Dendritic cell treated with granulocyte-macrophage colony-stimulating factor and Interleukin-4, amounts not matched to agents 40 ng/mL and 50 ng/mL, for 4 days (primary cell): ENCODE measurements at regions not wholly inside any gene's neighbourhood (a gene's known extent, or its start where the extent isn't known, plus 50 kb on each side); places are given as distances from the start of the nearest gene placed in this dataset.
"Not testable (repeated sequence)": the region's sequence is repeated elsewhere in the genome, so short reads cannot be mapped to it uniquely, and the experiment has no call there.

Source experiments
- H3K27ac Mint-ChIP-seq: one replicate; pipeline ENCODE4 v1.8.0; 2022; ENCODE audit warnings: mild to moderate bottlenecking, mixed read lengths
- H3K27me3 Mint-ChIP-seq: one replicate; pipeline ENCODE4 v1.8.0; 2022; ENCODE audit warnings: mild to moderate bottlenecking, mixed read lengths
- H3K36me3 Mint-ChIP-seq: one replicate; pipeline ENCODE4 v1.8.0; 2022; ENCODE audit warnings: low read depth, mixed read lengths
- H3K4me1 Mint-ChIP-seq: one replicate; pipeline ENCODE4 v1.8.0; 2022; ENCODE audit warnings: low read depth, mixed read lengths
- H3K4me3 Mint-ChIP-seq: one replicate; pipeline ENCODE4 v1.8.0; 2022; ENCODE audit warnings: mild to moderate bottlenecking, moderate library complexity, mixed read lengths
- H3K9me3 Mint-ChIP-seq: one replicate; pipeline ENCODE4 v1.8.0; 2022; ENCODE audit warnings: mixed read lengths
- intact Hi-C: fragments of 100-400 bp; cut with micrococcal nuclease; formaldehyde crosslinking; loops from one replicate; pipeline ENCODE4 v1.15.0; 2022

GRCh38 chr3:40756500-40756899, 231.7 kb downstream of the ZNF621 start:
- H3K27ac Mint-ChIP-seq, result peak overlapping the region; percentile 34

GRCh38 chr3:40762771-40763170, 238.0 kb downstream of the ZNF621 start:
- Mint-ChIP-seq H3K4me1 (peaks cover 30% of the 10 kb centered on the region), H3K9me3 (peaks cover 30% of the 10 kb centered on the region), H3K27ac (peak overlapping the region; percentile 69), H3K4me3 (peak overlapping the region; percentile 42)
- intact Hi-C loops, result loop anchor here (5.0 kb wide), 1 partner anchor 355 kb away; no protein-coding TSS in a partner anchor
- not testable (repeated sequence) for H3K27me3 Mint-ChIP-seq, H3K36me3 Mint-ChIP-seq

More at GRCh38 chr3:40756500-40756899, 231.7 kb downstream of the ZNF621 start:
- H3K9me3 Mint-ChIP-seq, result peaks cover 10% of the 10 kb centered on the region
- H3K4me1 Mint-ChIP-seq, result peaks cover 30% of the 10 kb centered on the region
- H3K27me3 Mint-ChIP-seq, result peaks cover 7% of the 10 kb centered on the region
- intact Hi-C loops, result loop anchor here (5.0 to 10.0 kb wide), 2 partner anchors 34 to 448 kb away; no protein-coding TSS in a partner anchor
- H3K4me3 Mint-ChIP-seq, result no peak overlapping the region
- no peaks in the 10 kb centered on the region for H3K36me3 Mint-ChIP-seq

GRCh38 chr3:40763807-40764206, 239.0 kb downstream of the ZNF621 start:
- Mint-ChIP-seq H3K36me3 (no peaks in the 10 kb centered on the region), H3K4me1 (peaks cover 30% of the 10 kb centered on the region), H3K27me3 (no peaks in the 10 kb centered on the region), H3K27ac (no peak overlapping the region), H3K4me3 (no peak overlapping the region), H3K9me3 (peaks cover 30% of the 10 kb centered on the region)
- intact Hi-C loops, result loop anchor here (5.0 kb wide), 1 partner anchor 353 kb away; no protein-coding TSS in a partner anchor

GRCh38 chr3:40764747-40765146, 240.0 kb downstream of the ZNF621 start:
- peak overlapping the region; percentile 1 for H3K27ac Mint-ChIP-seq
- H3K4me1 Mint-ChIP-seq, result peaks cover 36% of the 10 kb centered on the region
- H3K36me3 Mint-ChIP-seq, result no peaks in the 10 kb centered on the region
- no peak overlapping the region for H3K4me3 Mint-ChIP-seq
- intact Hi-C loops, result loop anchor here (5.0 kb wide), 1 partner anchor 353 kb away; no protein-coding TSS in a partner anchor
- peaks cover 30% of the 10 kb centered on the region for H3K9me3 Mint-ChIP-seq
- no peaks in the 10 kb centered on the region for H3K27me3 Mint-ChIP-seq

GRCh38 chr3:40765884-40766283, 241.1 kb downstream of the ZNF621 start:
- intact Hi-C loops, result no loop called here
- Mint-ChIP-seq H3K4me3 (no peak overlapping the region), H3K9me3 (peaks cover 30% of the 10 kb centered on the region), H3K4me1 (peaks cover 43% of the 10 kb centered on the region), H3K27ac (no peak overlapping the region), H3K36me3 (no peaks in the 10 kb centered on the region), H3K27me3 (no peaks in the 10 kb centered on the region)

GRCh38 chr3:40766396-40766795, 241.6 kb downstream of the ZNF621 start:
- intact Hi-C loops, result no loop called here

GRCh38 chr3:40768046-40768445, 243.3 kb downstream of the ZNF621 start:
- Mint-ChIP-seq H3K27ac (no peak overlapping the region), H3K27me3 (no peaks in the 10 kb centered on the region), H3K4me1 (peaks cover 37% of the 10 kb centered on the region), H3K9me3 (peaks cover 16% of the 10 kb centered on the region), H3K36me3 (no peaks in the 10 kb centered on the region), H3K4me3 (no peak overlapping the region)
- intact Hi-C loops, result no loop called here

More at GRCh38 chr3:40766396-40766795, 241.6 kb downstream of the ZNF621 start:
- Mint-ChIP-seq H3K27me3 (no peaks in the 10 kb centered on the region), H3K4me3 (no peak overlapping the region), H3K9me3 (peaks cover 30% of the 10 kb centered on the region), H3K36me3 (no peaks in the 10 kb centered on the region), H3K27ac (no peak overlapping the region), H3K4me1 (peaks cover 45% of the 10 kb centered on the region)

GRCh38 chr3:40768536-40768935, 243.8 kb downstream of the ZNF621 start:
- intact Hi-C loops, result no loop called here
- H3K9me3 Mint-ChIP-seq, result peaks cover 13% of the 10 kb centered on the region
- no peaks in the 10 kb centered on the region for H3K27me3 Mint-ChIP-seq
- H3K4me1 Mint-ChIP-seq, result peaks cover 34% of the 10 kb centered on the region
- no peak overlapping the region for H3K27ac Mint-ChIP-seq
- H3K36me3 Mint-ChIP-seq, result no peaks in the 10 kb centered on the region
- no peak overlapping the region for H3K4me3 Mint-ChIP-seq

- Mint-ChIP-seq H3K4me1 (peaks cover 30% of the 10 kb centered on the region), H3K36me3 (no peaks in the 10 kb centered on the region), H3K4me3 (no peak overlapping the region), H3K27me3 (peaks cover 1% of the 10 kb centered on the region), H3K27ac (peak overlapping the region; percentile 66), H3K9me3 (peaks cover under 1% of the 10 kb centered on the region)
- intact Hi-C loops, result no loop called here
Measured at GRCh38 chr3:40770061-40770460, 245.3 kb downstream of the ZNF621 start.

- no peaks in the 10 kb centered on the region for H3K9me3 Mint-ChIP-seq
- intact Hi-C loops, result no loop called here
- H3K27me3 Mint-ChIP-seq, result peaks cover 1% of the 10 kb centered on the region
- H3K27ac Mint-ChIP-seq, result no peak overlapping the region
- no peak overlapping the region for H3K4me3 Mint-ChIP-seq
- H3K4me1 Mint-ChIP-seq, result peaks cover 30% of the 10 kb centered on the region
- H3K36me3 Mint-ChIP-seq, result no peaks in the 10 kb centered on the region
Measured at GRCh38 chr3:40771112-40771511, 246.4 kb downstream of the ZNF621 start.

- intact Hi-C loops, result no loop called here
- H3K4me1 Mint-ChIP-seq, result peaks cover 9% of the 10 kb centered on the region
- no peak overlapping the region for H3K27ac Mint-ChIP-seq
- H3K4me3 Mint-ChIP-seq, result no peak overlapping the region
- H3K9me3 Mint-ChIP-seq, result no peaks in the 10 kb centered on the region
- no peaks in the 10 kb centered on the region for H3K36me3 Mint-ChIP-seq
- H3K27me3 Mint-ChIP-seq, result peaks cover 1% of the 10 kb centered on the region
Measured at GRCh38 chr3:40779039-40779438, 254.3 kb downstream of the ZNF621 start.

GRCh38 chr3:40780291-40780924, 255.6 kb downstream of the ZNF621 start:
- Mint-ChIP-seq H3K27me3 (peaks cover 1% of the 10 kb centered on the region), H3K36me3 (no peaks in the 10 kb centered on the region), H3K27ac (no peak overlapping the region), H3K4me1 (peaks cover 9% of the 10 kb centered on the region), H3K9me3 (no peaks in the 10 kb centered on the region), H3K4me3 (no peak overlapping the region)
- intact Hi-C loops, result no loop called here

GRCh38 chr3:40780925-40781406, 256.2 kb downstream of the ZNF621 start:
- Mint-ChIP-seq H3K9me3 (no peaks in the 10 kb centered on the region), H3K4me3 (no peak overlapping the region), H3K27me3 (peaks cover 4% of the 10 kb centered on the region), H3K27ac (no peak overlapping the region), H3K4me1 (peaks cover 9% of the 10 kb centered on the region), H3K36me3 (no peaks in the 10 kb centered on the region)
- intact Hi-C loops, result no loop called here

GRCh38 chr3:40782111-40782721, 257.5 kb downstream of the ZNF621 start:
- no peaks in the 10 kb centered on the region for H3K36me3 Mint-ChIP-seq
- intact Hi-C loops, result no loop called here
- H3K27me3 Mint-ChIP-seq, result peaks cover 3% of the 10 kb centered on the region
- H3K4me3 Mint-ChIP-seq, result no peak overlapping the region
- H3K4me1 Mint-ChIP-seq, result peaks cover 9% of the 10 kb centered on the region
- H3K9me3 Mint-ChIP-seq, result no peaks in the 10 kb centered on the region
- no peak overlapping the region for H3K27ac Mint-ChIP-seq
